Progenitor cell of endocrine pancreas (in vitro differentiated cells): ENCODE measurements at regions not wholly inside any gene's neighbourhood (a gene's known extent, or its start where the extent isn't known, plus 50 kb on each side); places are given as distances from the start of the nearest gene placed in this dataset.

Experiments
- DNase-seq: peaks from one replicate; pipeline ENCODE4 v3.0.0; 2021; ENCODE audit warnings: low spot score; ENCODE audit not compliant: unreplicated experiment
- H3K27ac Mint-ChIP-seq: 2 replicates; pipeline ENCODE4 v1.8.0; 2021; ENCODE audit warnings: mild to moderate bottlenecking, moderate library complexity, mixed read lengths
- H3K27me3 Mint-ChIP-seq: 2 replicates; pipeline ENCODE4 v1.8.0; 2021; ENCODE audit warnings: mixed read lengths
- H3K36me3 Mint-ChIP-seq: 2 replicates; pipeline ENCODE4 v1.8.0; 2022; ENCODE audit warnings: mixed read lengths; ENCODE audit not compliant: insufficient read depth
- H3K4me1 Mint-ChIP-seq: 2 replicates; pipeline ENCODE4 v1.8.0; 2021; ENCODE audit warnings: low read depth, mixed read lengths
- H3K4me3 Mint-ChIP-seq: 2 replicates; pipeline ENCODE4 v1.8.0; 2021; ENCODE audit warnings: low read depth, mild to moderate bottlenecking, moderate library complexity, mixed read lengths
- H3K9me3 Mint-ChIP-seq: 2 replicates; pipeline ENCODE4 v1.8.0; 2021; ENCODE audit warnings: low read depth, mixed read lengths
- CTCF ChIP-seq: fragments of 200-600 bp; sonication (generic); IDR thresholded peaks from one replicate; pipeline ENCODE4 v1.5.0; 2021; ENCODE audit warnings: antibody characterized with exemption, mild to moderate bottlenecking; ENCODE audit not compliant: unreplicated experiment

GRCh38 chr12:108446766-108447165 is 68.3 kb upstream of the FICD start:
- H3K4me3 Mint-ChIP-seq: no peak overlapping the region
- H3K4me1 Mint-ChIP-seq: no peaks in the 10 kb centered on the region
- H3K27ac Mint-ChIP-seq: no peak overlapping the region
- H3K9me3 Mint-ChIP-seq: no peaks in the 10 kb centered on the region
- no peak for TF ChIP-seq CTCF
- DNase-seq: no peak
- peaks cover 3% of the 10 kb centered on the region for H3K27me3 Mint-ChIP-seq
- H3K36me3 Mint-ChIP-seq: no peaks in the 10 kb centered on the region

- TF ChIP-seq CTCF: no peak
- H3K9me3 Mint-ChIP-seq: no peaks in the 10 kb centered on the region
- no peak overlapping the region for H3K27ac Mint-ChIP-seq
- no peaks in the 10 kb centered on the region for H3K36me3 Mint-ChIP-seq
- H3K4me3 Mint-ChIP-seq: no peak overlapping the region
- no peaks in the 10 kb centered on the region for H3K4me1 Mint-ChIP-seq
- no peak for DNase-seq
- H3K27me3 Mint-ChIP-seq: no peaks in the 10 kb centered on the region
Observed at GRCh38 chr12:108442910-108443309, 72.2 kb upstream of the FICD start.

- no peak for DNase-seq
- no peaks in the 10 kb centered on the region for H3K4me1 Mint-ChIP-seq
- no peaks in the 10 kb centered on the region for H3K36me3 Mint-ChIP-seq
- no peak for TF ChIP-seq CTCF
- no peaks in the 10 kb centered on the region for H3K9me3 Mint-ChIP-seq
- no peak overlapping the region for H3K4me3 Mint-ChIP-seq
- peak overlapping the region; percentile 5 for H3K27ac Mint-ChIP-seq
- H3K27me3 Mint-ChIP-seq: no peaks in the 10 kb centered on the region
Observed at GRCh38 chr12:108442067-108442466, 73.0 kb upstream of the FICD start.

- Mint-ChIP-seq H3K4me3 (no peak overlapping the region), H3K27ac (no peak overlapping the region), H3K27me3 (no peaks in the 10 kb centered on the region), H3K9me3 (no peaks in the 10 kb centered on the region), H3K36me3 (no peaks in the 10 kb centered on the region), H3K4me1 (no peaks in the 10 kb centered on the region)
- no peak for DNase-seq
- no peak for TF ChIP-seq CTCF
Observed at GRCh38 chr12:108441549-108441948, 73.5 kb upstream of the FICD start.

- Mint-ChIP-seq H3K27me3 (no peaks in the 10 kb centered on the region), H3K9me3 (no peaks in the 10 kb centered on the region), H3K4me1 (no peaks in the 10 kb centered on the region), H3K36me3 (no peaks in the 10 kb centered on the region), H3K27ac (no peak overlapping the region), H3K4me3 (no peak overlapping the region)
- no peak for TF ChIP-seq CTCF
- DNase-seq: no peak
Observed at GRCh38 chr12:108440736-108441135, 74.3 kb upstream of the FICD start.
